ENCODE measurements at regions not wholly inside any gene's neighbourhood (a gene's known extent, or its start where the extent isn't known, plus 50 kb on each side); places are given as distances from the start of the nearest gene placed in this dataset.

DNA sequence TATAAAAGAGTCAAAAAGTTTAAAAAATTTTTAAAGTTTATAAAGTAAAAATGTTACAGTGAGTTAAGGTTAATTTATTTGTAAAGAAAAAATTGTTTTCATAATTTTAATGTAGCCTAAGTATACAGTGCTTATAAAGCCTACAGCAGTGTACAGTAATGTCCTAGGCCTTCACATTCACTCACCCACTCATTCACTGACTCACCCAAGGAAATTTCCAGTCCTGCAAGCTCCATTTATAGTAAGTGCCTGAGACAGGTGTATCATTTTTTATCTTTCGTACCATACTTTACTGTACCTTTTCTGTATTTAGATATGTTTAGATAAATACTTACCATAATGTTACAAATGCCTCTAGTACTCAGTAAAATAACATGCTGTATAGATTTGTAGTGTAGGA is 269.7 kb upstream of the PHF14 start:
- TF ChIP-seq, protein P1, sequence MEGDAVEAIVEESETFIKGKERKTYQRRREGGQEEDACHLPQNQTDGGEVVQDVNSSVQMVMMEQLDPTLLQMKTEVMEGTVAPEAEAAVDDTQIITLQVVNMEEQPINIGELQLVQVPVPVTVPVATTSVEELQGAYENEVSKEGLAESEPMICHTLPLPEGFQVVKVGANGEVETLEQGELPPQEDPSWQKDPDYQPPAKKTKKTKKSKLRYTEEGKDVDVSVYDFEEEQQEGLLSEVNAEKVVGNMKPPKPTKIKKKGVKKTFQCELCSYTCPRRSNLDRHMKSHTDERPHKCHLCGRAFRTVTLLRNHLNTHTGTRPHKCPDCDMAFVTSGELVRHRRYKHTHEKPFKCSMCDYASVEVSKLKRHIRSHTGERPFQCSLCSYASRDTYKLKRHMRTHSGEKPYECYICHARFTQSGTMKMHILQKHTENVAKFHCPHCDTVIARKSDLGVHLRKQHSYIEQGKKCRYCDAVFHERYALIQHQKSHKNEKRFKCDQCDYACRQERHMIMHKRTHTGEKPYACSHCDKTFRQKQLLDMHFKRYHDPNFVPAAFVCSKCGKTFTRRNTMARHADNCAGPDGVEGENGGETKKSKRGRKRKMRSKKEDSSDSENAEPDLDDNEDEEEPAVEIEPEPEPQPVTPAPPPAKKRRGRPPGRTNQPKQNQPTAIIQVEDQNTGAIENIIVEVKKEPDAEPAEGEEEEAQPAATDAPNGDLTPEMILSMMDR (IDR thresholded peaks at IDR 0.05): no peak
- TF ChIP-seq POLR2A (IDR thresholded peaks at IDR 0.05): no peak
